OCI-LY7 (cell line): ENCODE measurements at regions not wholly inside any gene's neighbourhood (a gene's known extent, or its start where the extent isn't known, plus 50 kb on each side); places are given as distances from the start of the nearest gene placed in this dataset.

Experiments
- BruUV-seq: library from RNA; stranded (reverse); fragments of 400-500 nt; replicated peaks from 2 replicates; lab custom pipeline; 2021; lab: Mats Ljungman, UMichigan
- CTCF ChIA-PET: fragments of 300-600 bp; sonication (Branson Sonifier 250); formaldehyde crosslinking; loops from one replicate; lab custom pipeline; 2022; ENCODE audit warnings: antibody characterized with exemption; ENCODE audit not compliant: unreplicated experiment; lab: Charles Lee
- POLR2A ChIA-PET: fragments of 300-600 bp; sonication (Branson Sonifier 250); formaldehyde crosslinking; loops from one replicate; lab custom pipeline; 2022; ENCODE audit warnings: antibody characterized with exemption; lab: Charles Lee
- DNase-seq: peaks from one replicate; pipeline ENCODE4 v3.0.0-alpha.2; 2015; ENCODE audit warnings: low spot score
- H2AFZ ChIP-seq: fragments of 200-600 bp; sonication (generic), shearing (Covaris generic); 2 replicates; pipeline ENCODE4 v1.6.1; 2014; ENCODE audit warnings: mild to moderate bottlenecking, antibody characterized with exemption, low read length, moderate library complexity
- H3K27ac ChIP-seq: fragments of 200-600 bp; sonication (generic); 2 replicates; pipeline ENCODE4 v1.5.1; 2014; ENCODE audit warnings: mixed run types, low read depth, mild to moderate bottlenecking, moderate library complexity, low read length, inconsistent platforms; ENCODE audit not compliant: poor library complexity, severe bottlenecking
- H3K36me3 ChIP-seq: fragments of 200-600 bp; sonication (generic); 2 replicates; pipeline ENCODE4 v1.6.1; 2014; ENCODE audit warnings: mild to moderate bottlenecking, antibody characterized with exemption, low read length, moderate library complexity, mixed read lengths; ENCODE audit not compliant: insufficient read depth
- H3K4me1 ChIP-seq: fragments of 200-600 bp; sonication (generic); 2 replicates; pipeline ENCODE4 v1.5.1; 2014; ENCODE audit warnings: mild to moderate bottlenecking, low read length; ENCODE audit not compliant: insufficient read depth, poor library complexity, severe bottlenecking
- H3K4me2 ChIP-seq: fragments of 200-600 bp; sonication (generic); 2 replicates; pipeline ENCODE4 v1.6.1; 2014; ENCODE audit warnings: mild to moderate bottlenecking, low read length
- H3K4me3 ChIP-seq: fragments of 200-600 bp; sonication (generic); 2 replicates; pipeline ENCODE4 v1.5.1; 2014; ENCODE audit warnings: mild to moderate bottlenecking, low read depth, low read length; ENCODE audit not compliant: poor library complexity, severe bottlenecking
- H3K79me2 ChIP-seq: fragments of 200-600 bp; sonication (generic); 2 replicates; pipeline ENCODE4 v1.6.1; 2016; ENCODE audit warnings: low read depth, mild to moderate bottlenecking, low read length, moderate library complexity, mixed read lengths; ENCODE audit not compliant: insufficient read depth
- H3K9me2 ChIP-seq: fragments of 200-600 bp; sonication (generic); 2 replicates; pipeline ENCODE4 v1.6.1; 2016; ENCODE audit warnings: mild to moderate bottlenecking, low read length, mixed read lengths; ENCODE audit not compliant: insufficient read depth
- H3K9me3 ChIP-seq: fragments of 200-600 bp; sonication (generic); 2 replicates; pipeline ENCODE4 v1.6.1; 2014; ENCODE audit warnings: mild to moderate bottlenecking, mixed run types, low read length, mixed read lengths
- H4K20me1 ChIP-seq: fragments of 200-600 bp; sonication (generic); 2 replicates; pipeline ENCODE4 v1.6.1; 2014; ENCODE audit warnings: mild to moderate bottlenecking, antibody characterized with exemption, low read length, moderate library complexity, mixed read lengths; ENCODE audit not compliant: insufficient read depth
- CTCF ChIP-seq: fragments of 200-600 bp; sonication (generic); conservative IDR thresholded peaks from 2 replicates; pipeline ENCODE4 v1.5.1; 2014; ENCODE audit warnings: mild to moderate bottlenecking, antibody characterized with exemption, low read length, moderate library complexity, mixed read lengths
- EZH2phosphoT487 ChIP-seq: fragments of 200-600 bp; sonication (generic); IDR thresholded peaks from 2 replicates; pipeline ENCODE4 v1.6.1; 2018; ENCODE audit warnings: low read depth, borderline replicate concordance, mild to moderate bottlenecking, mixed run types, antibody characterized with exemption, low read length, moderate library complexity, mixed read lengths
- intact Hi-C: fragments of 100-400 bp; cut with micrococcal nuclease; formaldehyde crosslinking; loops from one replicate; pipeline ENCODE4 v1.10.0; 2022; ENCODE audit not compliant: unreplicated experiment

GRCh38 chr3:64983583-64984359 is 296.0 kb upstream of the ADAMTS9 start:
- Histone ChIP-seq H3K9me3 (no peaks in the 10 kb centered on the region), H3K4me1 (no peaks in the 10 kb centered on the region), H3K27ac (no peak overlapping the region), H3K79me2 (no peaks in the 10 kb centered on the region), H3K4me2 (no peak overlapping the region), H2AFZ (no peak overlapping the region), H4K20me1 (no peaks in the 10 kb centered on the region), H3K4me3 (no peak overlapping the region), H3K36me3 (no peaks in the 10 kb centered on the region), H3K9me2 (no peaks in the 10 kb centered on the region)
- intact Hi-C loops: no loop called here
- DNase-seq: no peak
- ChIA-PET POLR2A (interaction anchor here (1.4 kb wide), 1 partner anchor 23 kb away, joined by 3 read pairs; no protein-coding TSS in a partner anchor), CTCF (no interaction called here)
- TF ChIP-seq CTCF (no peak), EZH2phosphoT487 (no peak)
- no TSS peak for BruUV-seq

GRCh38 chr3:64977308-64978100 is 289.7 kb upstream of the ADAMTS9 start:
- Histone ChIP-seq H3K79me2 (no peaks in the 10 kb centered on the region), H3K4me1 (no peaks in the 10 kb centered on the region), H2AFZ (no peak overlapping the region), H3K36me3 (no peaks in the 10 kb centered on the region), H4K20me1 (no peaks in the 10 kb centered on the region), H3K4me3 (no peak overlapping the region), H3K27ac (no peak overlapping the region), H3K4me2 (no peak overlapping the region), H3K9me3 (no peaks in the 10 kb centered on the region), H3K9me2 (no peaks in the 10 kb centered on the region)
- ChIA-PET POLR2A (no interaction called here), CTCF (no interaction called here)
- no TSS peak for BruUV-seq
- no peak for DNase-seq
- intact Hi-C loops: no loop called here
- no peak for TF ChIP-seq EZH2phosphoT487
- TF ChIP-seq CTCF: no peak

GRCh38 chr3:64976456-64976855 is 288.7 kb upstream of the ADAMTS9 start:
- no peaks in the 10 kb centered on the region for H4K20me1 ChIP-seq
- DNase-seq: no peak
- POLR2A ChIA-PET: interaction anchor here (1.0 kb wide), 1 partner anchor 18 kb away, joined by 5 read pairs; no protein-coding TSS in a partner anchor
- BruUV-seq: no TSS peak
- intact Hi-C loops: no loop called here
- H3K36me3 ChIP-seq: no peaks in the 10 kb centered on the region
- no peak overlapping the region for H3K4me2 ChIP-seq
- H3K27ac ChIP-seq: no peak overlapping the region
- H3K79me2 ChIP-seq: no peaks in the 10 kb centered on the region
- CTCF ChIA-PET: no interaction called here
- H2AFZ ChIP-seq: no peak overlapping the region
- TF ChIP-seq EZH2phosphoT487: no peak
- no peaks in the 10 kb centered on the region for H3K4me1 ChIP-seq
- H3K4me3 ChIP-seq: no peak overlapping the region
- no peaks in the 10 kb centered on the region for H3K9me3 ChIP-seq
- no peaks in the 10 kb centered on the region for H3K9me2 ChIP-seq
